Left hindlimb (tissue), 1 donor: ENCODE measurements at regions not wholly inside any gene's neighbourhood (a gene's known extent, or its start where the extent isn't known, plus 50 kb on each side); places are given as distances from the start of the nearest gene placed in this dataset.

Experiments
- DNase-seq: peaks from one replicate; pipeline ENCODE4 v3.0.0-alpha.2; 2018

GRCh38 chr22:49017482-49018329 lies 810.0 kb downstream of the BRD1 start:
- DNase-seq: no peak

GRCh38 chr22:49016909-49017481 lies 810.7 kb downstream of the BRD1 start:
- no peak for DNase-seq

DNA sequence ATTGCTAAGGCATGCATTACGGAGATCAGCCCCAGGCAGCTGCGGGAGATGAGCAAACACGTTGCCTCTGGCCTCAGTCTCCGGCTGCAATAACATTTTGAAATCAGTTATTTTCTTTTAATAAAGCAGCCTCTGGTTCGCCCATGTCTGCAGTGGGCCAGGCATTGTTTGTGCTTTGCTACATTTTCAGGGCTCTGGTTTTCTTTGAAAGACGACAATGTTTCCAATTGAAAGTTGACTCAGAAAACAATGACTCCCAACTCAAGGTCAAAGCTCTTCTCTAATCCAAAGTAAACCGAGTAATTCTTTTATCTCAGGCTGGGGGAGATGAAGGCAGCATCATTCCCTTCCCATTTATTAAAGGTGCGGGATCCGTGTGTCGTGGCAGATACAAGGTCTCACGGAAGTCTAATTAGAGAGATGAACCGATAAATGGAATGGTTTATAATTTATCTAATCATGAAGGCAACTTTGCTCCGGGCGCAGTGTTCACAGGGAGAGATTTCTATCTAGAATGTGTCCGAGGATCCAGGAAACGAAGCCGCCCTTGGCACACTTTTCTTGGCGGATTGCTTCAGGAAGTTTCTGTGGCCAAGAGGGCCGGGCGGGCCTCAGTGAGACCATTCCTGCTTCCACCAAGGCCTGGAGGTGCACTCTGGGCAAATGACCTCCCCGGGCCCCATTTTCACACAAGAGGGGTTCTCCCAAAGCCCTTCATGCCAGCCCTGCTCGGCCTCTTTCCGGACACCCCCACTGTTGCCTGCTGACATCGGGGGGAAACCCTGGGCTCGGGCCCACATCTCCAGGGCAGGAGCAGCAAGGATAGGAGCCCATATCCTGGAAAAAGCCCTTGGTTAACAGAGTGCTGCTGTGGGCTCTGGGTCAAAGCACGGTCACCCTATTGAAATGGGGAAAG lies 811.4 kb downstream of the BRD1 start:
- no peak for DNase-seq

GRCh38 chr22:49015459-49015858 lies 812.2 kb downstream of the BRD1 start:
- no peak for DNase-seq

DNA sequence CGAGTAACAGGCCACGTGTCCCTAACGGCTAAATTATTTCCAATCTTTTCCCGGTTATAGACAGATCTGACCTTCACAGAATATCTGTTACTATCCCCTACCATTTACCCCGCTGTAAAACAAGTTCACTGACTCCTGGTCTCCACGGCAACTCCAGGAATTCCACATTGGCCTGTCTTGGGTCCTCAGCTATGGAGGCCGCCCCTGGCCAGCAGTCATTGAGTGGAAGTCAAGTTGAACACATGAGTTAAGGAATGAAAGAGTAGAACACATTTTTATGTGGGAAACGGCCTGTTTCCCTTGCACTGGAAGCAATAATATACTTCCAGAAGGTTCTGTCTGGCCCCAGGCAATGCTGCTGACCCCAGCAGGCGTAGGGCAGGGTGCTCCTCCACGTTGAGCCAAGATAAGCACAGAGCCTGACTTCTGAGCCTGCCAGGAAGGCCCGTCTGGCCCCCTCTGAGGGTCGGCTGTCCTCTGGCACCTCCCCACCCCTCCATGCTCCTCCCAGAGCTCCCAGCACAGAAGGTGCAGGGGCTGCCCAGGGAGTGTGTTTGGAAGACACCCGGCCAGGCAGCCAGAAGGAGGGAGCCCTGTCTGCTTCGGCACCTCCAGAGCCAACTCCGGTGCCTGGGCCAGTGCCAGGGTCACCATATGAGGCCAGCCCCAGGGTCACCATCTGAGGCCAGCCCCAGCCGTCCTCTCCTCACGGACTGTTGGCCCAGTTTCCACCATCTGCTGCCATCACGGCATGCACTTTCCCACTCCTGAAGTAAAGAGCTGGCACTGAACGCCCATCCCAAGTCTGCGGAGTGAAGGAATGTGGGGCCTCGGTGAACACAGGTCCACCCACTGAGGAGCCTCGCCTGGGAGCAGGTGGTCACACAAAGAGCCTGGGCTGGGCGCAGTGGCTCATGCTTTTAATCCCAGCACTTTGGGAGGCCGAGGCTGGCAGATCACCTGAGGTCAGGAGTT lies 813.2 kb downstream of the BRD1 start:
- no peak for DNase-seq

DNA sequence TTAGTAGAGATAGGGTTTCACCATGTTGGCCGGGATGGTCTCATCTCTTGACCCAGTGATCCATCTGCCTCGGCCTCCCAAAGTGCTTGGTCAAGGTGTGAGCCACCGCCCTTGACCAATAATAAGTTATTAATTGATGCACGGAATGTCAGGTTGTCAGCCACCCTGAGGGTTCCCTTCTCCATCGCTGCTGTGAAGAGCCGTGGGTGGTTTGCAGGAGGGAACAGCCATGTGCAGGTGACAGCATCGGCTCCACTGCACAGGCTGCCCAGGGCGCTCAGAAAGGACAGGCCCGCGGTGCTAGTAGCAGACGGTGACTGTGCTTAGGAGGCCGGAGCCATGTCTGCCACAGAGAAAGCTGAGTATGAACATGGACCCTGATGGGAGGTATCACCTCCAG lies 814.0 kb downstream of the BRD1 start:
- DNase-seq: no peak

DNA sequence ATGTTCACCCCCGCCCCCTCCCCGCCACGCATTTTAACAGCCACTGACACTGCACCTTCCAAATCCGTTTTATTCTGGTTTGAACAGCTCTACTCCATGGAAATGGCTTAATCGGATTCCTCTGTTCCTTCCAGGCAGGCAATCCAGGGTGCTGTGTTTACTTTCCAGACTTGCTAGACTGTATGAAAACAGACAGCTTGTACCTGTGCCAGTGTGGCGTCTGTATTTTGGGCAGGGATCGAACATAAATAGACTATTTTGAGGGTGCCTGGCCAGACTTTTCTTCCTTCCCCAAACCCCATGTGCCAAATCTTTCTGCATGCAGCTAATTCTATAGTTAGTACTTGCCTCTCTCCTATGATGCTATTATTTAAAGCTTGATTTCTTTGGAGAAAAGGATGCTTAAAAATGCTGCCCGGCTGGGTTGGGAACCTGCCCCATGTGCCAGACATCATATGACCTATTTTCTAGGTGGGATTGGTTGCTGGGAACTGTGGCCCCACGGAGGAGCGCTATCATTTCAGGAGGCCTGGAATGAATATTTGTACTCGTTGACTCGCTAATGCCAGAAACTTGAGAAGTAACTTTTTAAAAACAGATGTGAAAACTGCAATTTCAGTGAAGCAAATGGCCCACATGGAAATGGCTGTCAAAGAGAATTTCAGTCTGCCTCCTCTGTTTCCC lies 814.8 kb downstream of the BRD1 start:
- DNase-seq: peak; percentile 55

DNA sequence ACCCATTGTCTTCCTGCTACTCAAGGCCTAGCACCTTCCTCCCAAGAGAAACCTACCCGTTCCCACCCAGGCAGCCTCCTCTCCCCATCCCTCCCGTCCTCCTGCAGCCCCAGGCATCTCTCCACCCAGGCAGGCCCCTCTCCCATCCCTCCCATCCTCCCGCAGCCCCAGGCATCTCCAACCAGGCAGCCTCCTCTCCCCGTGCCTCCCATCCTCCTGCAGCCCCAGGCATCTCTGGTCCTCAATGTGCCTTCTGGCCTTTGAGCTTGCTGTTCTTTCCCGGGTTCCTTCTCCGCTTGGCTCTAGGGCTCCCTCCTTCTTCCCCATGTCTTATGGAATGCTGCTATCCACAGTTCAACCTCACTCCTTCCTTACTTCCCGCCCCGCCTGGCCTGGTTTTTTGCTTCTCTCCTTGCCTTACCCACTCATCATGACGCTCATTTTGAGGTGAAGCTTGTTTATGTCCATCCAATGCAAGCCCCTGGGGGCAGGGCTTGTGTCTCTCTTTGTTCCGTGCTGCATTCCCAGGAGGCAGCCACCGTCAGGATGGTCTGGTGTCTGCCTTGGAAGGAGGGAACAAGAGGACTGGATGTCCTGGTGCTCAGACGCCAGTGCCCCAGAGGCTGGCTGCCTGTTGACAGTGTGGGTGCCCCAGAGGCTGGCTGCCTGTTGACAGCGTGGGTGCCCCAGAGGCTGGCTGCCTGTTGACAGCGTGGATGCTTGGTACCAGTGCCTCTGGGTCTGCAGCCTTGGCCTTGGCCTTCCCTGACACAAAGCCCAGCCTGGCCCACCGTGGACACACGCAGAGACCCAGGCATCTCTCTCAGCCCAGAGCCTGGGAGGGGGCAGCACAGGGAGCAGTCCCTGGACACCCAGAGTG lies 815.7 kb downstream of the BRD1 start:
- no peak for DNase-seq

DNA sequence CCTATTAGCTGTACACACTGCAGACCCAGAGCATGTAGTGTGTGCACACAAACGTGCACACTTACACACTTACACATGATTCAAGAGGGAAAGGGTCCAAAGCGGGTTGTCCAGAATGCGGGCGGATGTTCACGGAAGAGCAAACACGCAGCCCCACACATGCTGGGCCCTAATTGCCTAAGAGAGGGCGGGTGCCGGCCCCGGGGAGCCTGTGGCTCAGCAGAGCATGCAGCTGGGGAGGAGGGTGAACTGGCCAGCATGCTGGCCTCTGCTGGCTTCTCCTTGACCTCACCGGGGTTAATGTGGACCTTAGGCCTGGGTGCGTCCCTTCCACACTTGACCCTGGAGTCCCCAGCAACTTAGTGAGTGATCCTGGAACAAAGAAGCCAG lies 816.3 kb downstream of the BRD1 start:
- DNase-seq: no peak

DNA sequence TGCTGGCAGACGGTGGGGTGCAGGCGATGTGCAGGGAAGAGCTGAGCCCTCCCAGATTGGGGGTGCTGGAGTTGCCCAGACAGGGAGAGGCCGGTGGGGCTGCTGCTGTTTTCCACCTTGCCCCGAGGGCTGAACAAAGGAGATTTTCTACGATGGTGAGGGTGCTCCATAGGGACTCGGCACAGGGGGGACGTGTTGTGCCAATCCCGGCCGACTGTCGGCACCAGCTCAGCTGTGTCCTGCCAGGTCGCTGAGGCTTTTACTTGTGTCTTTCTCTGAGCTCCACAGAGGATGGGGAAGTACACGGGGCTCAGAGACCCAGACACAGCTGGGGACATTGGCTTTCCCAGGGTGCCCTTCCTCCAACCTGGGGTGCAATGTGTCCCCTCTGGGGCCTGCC lies 816.8 kb downstream of the BRD1 start:
- DNase-seq: no peak

GRCh38 chr22:49010070-49010863 lies 817.4 kb downstream of the BRD1 start:
- DNase-seq: no peak

DNA sequence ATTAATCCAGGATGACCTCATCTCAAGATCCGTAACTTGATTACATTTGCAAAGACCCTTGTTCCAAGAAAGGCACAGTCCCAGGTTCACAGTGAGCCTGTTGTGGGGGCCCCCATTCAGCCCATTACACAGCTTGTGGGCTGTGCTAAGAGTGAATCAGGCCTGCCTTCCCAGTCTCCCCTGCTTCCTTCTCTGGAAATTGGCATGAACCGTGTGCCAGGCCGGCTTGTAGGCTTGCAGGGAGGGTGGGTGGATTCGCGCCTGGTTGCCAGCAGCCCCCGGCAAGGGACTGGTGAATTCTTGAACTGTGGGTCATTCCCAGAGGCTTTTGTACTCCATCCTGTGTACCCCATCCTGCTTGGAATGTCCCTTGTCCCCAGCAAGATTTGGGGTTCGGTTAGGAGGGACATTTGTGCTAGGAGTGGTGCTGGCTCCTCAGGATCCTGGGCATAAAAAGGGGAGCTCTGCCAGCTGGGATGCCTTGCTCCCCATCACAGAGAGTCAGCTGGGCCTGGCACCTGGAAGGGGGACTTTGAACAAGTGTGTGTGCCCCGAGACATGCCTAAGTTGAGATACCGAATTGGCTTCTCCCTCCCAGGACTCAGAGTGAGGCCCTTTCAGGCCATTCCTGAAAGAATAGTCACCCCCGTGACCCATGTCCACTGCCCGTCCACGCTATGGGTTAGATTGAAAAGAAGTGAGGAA lies 818.2 kb downstream of the BRD1 start:
- DNase-seq: no peak

GRCh38 chr22:49008682-49009235 lies 818.9 kb downstream of the BRD1 start:
- DNase-seq: no peak

DNA sequence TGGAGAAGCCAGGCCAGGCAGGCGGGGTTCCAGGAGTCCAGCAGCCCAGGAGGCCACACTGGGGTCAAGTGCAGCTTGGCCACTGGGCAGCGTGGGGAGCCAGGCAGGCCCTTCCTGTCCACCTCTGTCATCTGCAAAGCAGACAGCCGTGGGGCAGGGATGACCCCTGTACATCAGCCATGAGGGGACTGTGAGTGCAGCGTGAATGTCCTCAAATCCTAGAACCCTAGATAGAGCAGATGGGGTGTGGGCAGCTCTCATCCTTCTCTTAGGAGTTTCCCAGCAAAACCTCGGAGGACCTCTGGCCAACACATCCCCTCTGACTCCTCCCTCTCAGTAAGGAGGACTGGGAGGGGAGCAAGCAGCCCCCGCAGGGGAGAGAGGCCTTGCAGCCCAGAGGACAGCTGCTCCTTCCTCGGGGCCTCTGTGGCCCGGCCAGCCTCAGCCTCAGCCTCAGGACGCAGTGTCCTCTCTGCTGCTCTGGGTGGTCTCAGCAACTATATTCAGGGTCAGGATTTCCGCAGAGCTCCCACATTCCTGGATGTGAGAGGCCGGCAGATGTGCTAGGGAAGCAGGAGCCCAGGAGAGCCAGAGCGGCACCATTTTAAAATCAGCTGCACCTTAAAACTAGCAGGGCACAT lies 820.5 kb downstream of the BRD1 start:
- no peak for DNase-seq

GRCh38 chr22:49006207-49007012 lies 821.3 kb downstream of the BRD1 start:
- DNase-seq: no peak

GRCh38 chr22:49005557-49005956 lies 822.1 kb downstream of the BRD1 start:
- no peak for DNase-seq
